Stomach smooth muscle (tissue), 2 donors: ENCODE measurements at regions not wholly inside any gene's neighbourhood (a gene's known extent, or its start where the extent isn't known, plus 50 kb on each side); places are given as distances from the start of the nearest gene placed in this dataset.
"Not testable (repeated sequence)": the region's sequence is repeated elsewhere in the genome, so short reads cannot be mapped to it uniquely, and the experiment has no call there.

ENCODE experiments used
- H3K27ac ChIP-seq: one replicate; pipeline ENCODE4 v1.7.0; 2013; ENCODE audit warnings: mild to moderate bottlenecking, low read length, inconsistent platforms
- H3K27me3 ChIP-seq, 2 donors: one replicate each; pipeline ENCODE4 v1.7.0; 2013; ENCODE audit warnings: low read length in 2 of 2; ENCODE audit not compliant: insufficient read depth in 2 of 2, control insufficient read depth in 1 of 2
- H3K36me3 ChIP-seq, 2 donors: one replicate each; pipeline ENCODE4 v1.7.0; 2013; ENCODE audit warnings: low read length in 2 of 2; ENCODE audit not compliant: control insufficient read depth in 2 of 2, insufficient read depth in 2 of 2
- H3K4me1 ChIP-seq: one replicate; pipeline ENCODE4 v1.7.0; 2013; ENCODE audit warnings: low read length; ENCODE audit not compliant: control insufficient read depth, insufficient read depth
- H3K4me3 ChIP-seq, 2 donors: one replicate each; pipeline ENCODE4 v1.7.0; 2013; ENCODE audit warnings: low read length in 2 of 2
- H3K9ac ChIP-seq, 2 donors: one replicate each; pipeline ENCODE4 v1.7.0; 2013; ENCODE audit warnings: low read length in 2 of 2, mild to moderate bottlenecking in 1 of 2
- H3K9me3 ChIP-seq, 2 donors: one replicate each; pipeline ENCODE4 v1.7.0; 2013; ENCODE audit warnings: low read length in 2 of 2; ENCODE audit not compliant: control insufficient read depth in 2 of 2
- donor health status: healthy.
- donor health status: Pancreatic carcinoma.

DNA sequence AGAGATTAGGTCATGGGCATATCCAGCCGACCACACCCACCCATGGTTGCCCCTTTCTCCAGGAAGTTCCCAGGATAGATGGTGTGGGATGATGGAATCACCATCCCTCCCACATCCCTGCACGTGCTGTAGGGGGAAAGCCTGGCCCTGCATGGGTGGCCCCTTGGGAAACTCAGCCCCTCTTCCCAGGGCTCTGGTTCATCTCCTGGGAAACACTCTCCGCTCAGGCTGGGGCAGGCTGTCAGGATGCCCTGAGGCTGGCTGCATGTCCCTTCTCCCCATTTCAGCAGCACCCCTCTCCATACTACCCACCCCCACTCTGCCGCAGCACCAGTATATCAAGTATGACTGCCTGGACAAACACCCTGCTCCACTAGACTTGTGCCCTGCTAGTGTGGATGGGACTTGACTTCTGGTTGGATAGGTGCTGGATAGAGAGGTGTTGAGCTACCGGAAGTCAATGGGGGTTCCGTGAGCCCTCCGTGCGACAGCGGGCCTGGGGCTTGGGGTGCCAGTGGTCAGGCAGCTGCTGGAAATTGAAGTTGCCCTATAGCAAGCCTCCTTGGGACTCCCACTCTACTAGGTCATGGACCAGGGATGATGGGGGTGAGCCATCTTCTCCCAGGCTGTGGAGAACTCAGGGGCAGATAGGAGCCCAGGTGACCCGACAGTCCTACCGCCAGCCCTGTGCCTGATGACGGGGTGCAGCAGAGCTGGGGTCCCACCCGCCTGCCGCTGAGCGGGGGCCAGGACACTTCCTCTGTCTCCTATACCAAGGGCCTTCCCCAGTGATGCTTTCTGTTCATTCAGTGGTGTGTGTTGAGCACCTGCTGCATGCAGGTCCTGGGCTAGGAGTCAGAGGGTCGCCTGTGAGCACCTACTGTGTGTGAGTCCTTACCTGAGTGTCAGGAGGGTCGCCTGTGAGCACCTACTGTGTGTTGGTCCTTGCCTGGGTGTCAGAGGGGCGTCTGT, 69.4 kb upstream of the COL5A1 start:
- Histone ChIP-seq H3K27ac (no peak overlapping the region), H3K36me3 (no peaks in the 10 kb centered on the region), H3K27me3 (no peaks in the 10 kb centered on the region), H3K4me3 (no peak overlapping the region), H3K9ac (no peak overlapping the region), H3K4me1 (no peaks in the 10 kb centered on the region), H3K9me3 (peaks cover 0 to 3% of the 10 kb centered on the region in 2 donors)

DNA sequence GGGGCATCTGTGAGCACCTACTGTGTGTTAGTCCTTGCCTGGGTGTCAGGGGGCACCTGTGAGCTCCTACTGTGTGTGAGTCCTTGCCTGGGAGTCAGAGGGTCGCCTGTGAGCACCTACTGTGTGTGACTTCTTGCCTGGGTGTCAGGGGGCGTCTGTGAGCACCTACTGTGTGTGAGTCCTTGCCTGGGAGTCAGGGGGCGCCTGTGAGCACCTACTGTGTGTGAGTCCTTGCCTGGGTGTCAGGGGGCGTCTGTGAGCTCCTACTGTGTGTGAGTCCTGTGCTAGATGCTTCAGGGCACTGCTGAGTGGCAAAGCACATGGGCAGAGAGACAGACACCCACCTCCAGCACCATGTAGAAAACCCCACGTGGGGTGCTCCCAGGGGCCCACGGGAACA, 66.9 kb upstream of the COL5A1 start:
- not testable (repeated sequence) for H3K4me1 ChIP-seq, H3K9me3 ChIP-seq, H3K36me3 ChIP-seq, H3K27ac ChIP-seq, H3K27me3 ChIP-seq, H3K4me3 ChIP-seq, H3K9ac ChIP-seq

DNA sequence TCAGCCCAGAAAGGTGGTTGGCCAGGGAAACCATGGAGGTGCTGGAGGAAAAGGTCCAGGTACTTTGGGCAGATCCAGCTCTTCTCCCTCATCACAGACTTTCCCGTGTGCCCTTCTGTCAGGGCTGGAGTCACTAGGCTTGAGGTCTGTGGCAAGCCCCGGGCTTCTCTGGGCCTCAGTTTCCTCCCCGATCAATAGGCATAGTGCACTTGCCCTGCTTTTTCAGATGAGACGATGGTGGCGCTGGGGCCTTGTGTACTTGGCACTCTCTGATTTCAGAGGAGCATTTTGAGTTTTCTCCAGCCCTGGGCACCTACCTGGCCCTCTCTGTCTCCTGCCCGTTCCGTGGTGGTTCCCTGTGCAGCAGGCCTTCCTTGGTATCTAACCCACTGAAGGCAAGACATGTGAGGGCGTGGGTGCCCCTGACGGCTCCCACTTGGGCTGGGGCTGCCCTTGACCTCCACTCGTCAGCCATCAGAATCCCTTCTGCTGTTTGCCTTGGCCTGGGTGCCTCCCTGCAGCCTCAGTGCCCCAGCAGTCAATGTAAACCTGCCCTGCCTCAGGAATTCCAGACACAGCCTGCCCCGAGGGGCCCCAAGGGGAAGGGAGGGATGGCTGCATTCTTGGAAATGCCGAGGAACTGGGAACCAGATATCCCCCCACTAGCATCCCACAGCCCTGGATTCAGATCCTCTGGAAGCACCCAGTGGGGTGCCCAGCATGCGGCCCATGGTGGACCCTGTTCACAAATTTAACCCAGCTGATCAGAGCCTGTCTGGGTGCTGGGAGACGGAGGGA, 66.3 kb upstream of the COL5A1 start:
- no peak overlapping the region for H3K9ac ChIP-seq
- no peaks in the 10 kb centered on the region for H3K36me3 ChIP-seq
- peaks cover 0 to 3% of the 10 kb centered on the region in 2 donors for H3K9me3 ChIP-seq
- H3K27ac ChIP-seq = no peak overlapping the region
- H3K4me1 ChIP-seq = no peaks in the 10 kb centered on the region
- no peak overlapping the region for H3K4me3 ChIP-seq
- H3K27me3 ChIP-seq = peaks cover 0 to 3% of the 10 kb centered on the region in 2 donors

DNA sequence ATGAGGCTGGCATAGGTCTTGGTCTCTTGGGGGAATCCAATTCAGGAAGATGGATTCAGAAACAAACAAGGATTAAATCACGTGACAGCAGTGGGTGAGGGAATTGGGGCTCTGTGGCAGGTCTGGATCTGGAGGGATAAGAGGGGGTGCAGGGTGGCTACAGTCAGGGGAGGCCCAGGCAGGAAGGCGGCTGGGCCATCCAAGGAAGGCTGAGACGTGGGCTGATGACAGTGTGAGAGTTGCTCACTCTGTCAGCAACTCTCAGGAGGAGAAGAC, 65.8 kb upstream of the COL5A1 start:
- Histone ChIP-seq H3K27ac (no peak overlapping the region), H3K36me3 (no peaks in the 10 kb centered on the region), H3K27me3 (peaks cover 0 to 3% of the 10 kb centered on the region in 2 donors), H3K9me3 (peaks cover 0 to 3% of the 10 kb centered on the region in 2 donors), H3K4me1 (no peaks in the 10 kb centered on the region), H3K4me3 (no peak overlapping the region), H3K9ac (no peak overlapping the region)

DNA sequence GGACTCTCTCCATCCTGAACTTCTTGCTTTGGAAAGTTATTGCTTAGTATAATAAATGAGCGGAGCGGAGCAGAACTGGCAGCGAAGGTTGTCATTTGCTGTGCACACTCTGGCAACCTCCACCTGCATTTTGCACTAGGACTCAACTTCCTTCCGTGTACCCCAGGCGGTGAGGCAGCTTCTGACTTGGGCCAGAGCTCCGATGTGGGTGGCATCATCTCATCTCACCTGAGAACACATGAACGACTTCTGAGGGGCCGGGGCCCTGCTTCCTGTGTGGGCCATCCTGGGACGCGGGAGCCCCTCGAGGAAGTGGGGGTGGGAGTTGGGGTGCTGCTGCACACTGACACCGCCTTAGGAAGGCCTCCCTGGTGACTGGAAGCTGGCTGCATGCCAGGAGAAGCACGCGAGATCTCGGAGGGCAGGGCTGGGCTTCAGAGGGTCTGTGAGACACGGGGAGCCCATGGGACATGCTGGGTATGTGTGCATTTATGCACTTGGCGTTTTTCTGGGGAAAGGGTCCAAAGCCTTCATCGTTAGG, 56.5 kb upstream of the COL5A1 start:
- Histone ChIP-seq H3K9ac (no peak overlapping the region), H3K36me3 (no peaks in the 10 kb centered on the region), H3K4me1 (no peaks in the 10 kb centered on the region), H3K4me3 (no peak overlapping the region), H3K9me3 (no peaks in the 10 kb centered on the region), H3K27me3 (no peaks in the 10 kb centered on the region), H3K27ac (no peak overlapping the region)

DNA sequence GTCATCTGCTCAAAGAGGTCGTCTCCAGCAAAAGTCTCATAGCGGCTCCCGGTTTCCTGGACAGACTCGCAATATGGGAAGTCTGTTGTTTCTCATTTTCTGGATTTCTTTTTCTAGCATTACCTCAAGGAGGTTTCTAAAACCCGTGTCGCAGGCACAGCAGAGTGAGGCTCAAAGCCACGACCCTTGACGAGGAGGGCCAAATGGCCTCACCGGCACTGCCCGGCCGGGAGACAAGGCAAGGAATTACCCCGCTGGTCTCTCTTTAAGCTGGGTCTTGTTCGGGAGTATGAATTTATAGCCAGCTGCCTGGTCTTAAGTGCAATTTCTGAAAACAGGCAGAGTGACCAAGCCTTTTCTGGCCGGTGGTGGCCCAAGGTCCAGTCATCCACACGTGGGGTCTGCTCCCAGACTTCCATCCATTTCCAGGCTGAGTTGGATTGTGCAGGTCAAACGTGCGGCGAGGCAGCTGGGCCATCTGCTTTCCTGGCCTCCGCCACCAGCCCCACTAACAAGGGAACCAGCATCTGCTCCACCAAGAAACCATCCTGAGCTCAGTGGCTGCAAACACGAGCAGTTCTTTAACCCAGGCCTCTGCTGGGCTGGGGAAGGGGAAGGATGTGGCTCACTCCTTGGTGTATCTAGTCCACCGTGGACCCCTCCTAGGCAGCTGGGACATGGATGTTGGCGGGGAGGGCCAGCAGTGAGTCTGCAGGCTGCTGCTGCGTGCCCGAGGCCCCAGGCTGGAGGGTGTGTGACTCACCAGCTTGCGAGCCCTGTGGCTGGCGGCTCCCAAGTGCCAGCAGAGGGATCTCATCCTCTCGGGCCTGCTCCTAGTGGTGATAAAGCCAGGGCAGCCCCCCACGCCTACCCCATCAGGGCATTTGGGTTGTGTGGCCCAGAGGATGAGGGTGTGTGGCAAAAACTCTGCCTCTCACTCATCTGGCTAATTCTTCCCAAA, 55.6 kb upstream of the COL5A1 start:
- no peak overlapping the region for H3K4me3 ChIP-seq
- H3K36me3 ChIP-seq = no peaks in the 10 kb centered on the region
- H3K27ac ChIP-seq = no peak overlapping the region
- H3K4me1 ChIP-seq = no peaks in the 10 kb centered on the region
- H3K27me3 ChIP-seq = no peaks in the 10 kb centered on the region
- no peak overlapping the region for H3K9ac ChIP-seq
- H3K9me3 ChIP-seq = no peaks in the 10 kb centered on the region

DNA sequence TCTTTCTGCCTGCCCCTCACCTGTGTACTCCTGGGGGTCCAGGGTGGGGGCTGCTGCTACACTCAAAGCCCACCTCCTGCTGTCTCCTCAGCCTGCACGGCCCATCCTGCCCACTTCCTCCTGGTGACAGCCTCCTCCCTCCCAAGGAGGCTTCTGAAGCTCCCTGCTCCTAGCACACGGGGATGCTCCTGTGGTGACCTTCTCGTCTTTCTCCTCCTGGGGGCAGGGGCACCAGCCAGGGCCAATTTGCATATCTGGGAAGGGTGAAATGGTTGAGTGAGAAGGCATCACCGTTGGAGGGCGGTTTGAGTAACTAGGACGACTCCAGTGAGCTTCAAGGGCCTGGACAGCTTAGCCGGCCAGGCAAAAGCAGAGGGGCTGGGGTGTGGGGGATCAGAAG, 51.9 kb upstream of the COL5A1 start:
- Histone ChIP-seq H3K4me1 (no peaks in the 10 kb centered on the region), H3K36me3 (no peaks in the 10 kb centered on the region), H3K27me3 (no peaks in the 10 kb centered on the region), H3K9ac (no peak overlapping the region), H3K27ac (no peak overlapping the region), H3K9me3 (no peaks in the 10 kb centered on the region), H3K4me3 (no peak overlapping the region)

DNA sequence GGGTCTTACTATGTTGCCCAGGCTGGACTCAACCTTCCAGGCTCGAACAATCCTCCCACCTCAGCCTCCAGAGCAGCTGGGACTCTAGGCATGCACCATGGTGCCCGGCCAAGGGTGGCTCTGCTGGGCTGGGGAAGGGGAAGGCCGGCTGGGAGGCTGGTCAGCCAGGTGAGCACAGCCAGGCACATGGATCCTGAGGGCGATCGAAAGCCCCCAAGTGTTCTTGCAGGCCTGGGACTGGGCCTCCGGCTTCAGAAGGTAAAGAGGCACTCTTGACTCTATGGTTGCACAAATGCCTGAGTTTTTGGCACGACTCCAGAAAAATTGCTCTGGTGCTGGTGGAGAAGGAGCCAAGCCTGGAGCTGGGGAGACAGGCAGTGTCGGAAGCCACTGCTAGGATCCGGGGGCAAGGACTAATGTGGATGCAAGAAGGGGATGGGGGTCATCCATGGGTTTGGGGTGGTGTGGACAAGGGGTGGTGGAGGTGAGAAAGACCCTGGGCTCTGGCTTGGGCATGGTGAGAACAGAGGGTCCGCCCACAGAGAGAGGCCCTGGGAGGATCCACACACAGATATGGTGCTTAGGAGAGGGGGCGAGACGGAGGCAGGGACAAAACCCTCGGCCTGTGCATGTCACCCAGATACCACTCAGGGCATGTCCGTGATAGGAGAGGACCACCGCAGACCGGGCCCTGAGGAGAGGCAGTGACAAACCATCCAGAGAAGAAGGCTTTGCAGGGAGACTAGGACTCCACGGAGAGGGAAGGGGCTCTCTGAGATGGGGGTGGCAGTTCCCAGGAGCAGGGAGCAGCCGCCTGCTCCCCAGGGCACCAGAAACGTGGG, 51.1 kb upstream of the COL5A1 start:
- no peak overlapping the region for H3K27ac ChIP-seq
- no peaks in the 10 kb centered on the region for H3K9me3 ChIP-seq
- no peaks in the 10 kb centered on the region for H3K27me3 ChIP-seq
- no peaks in the 10 kb centered on the region for H3K4me1 ChIP-seq
- H3K9ac ChIP-seq = no peak overlapping the region
- H3K4me3 ChIP-seq = no peak overlapping the region
- no peaks in the 10 kb centered on the region for H3K36me3 ChIP-seq

DNA sequence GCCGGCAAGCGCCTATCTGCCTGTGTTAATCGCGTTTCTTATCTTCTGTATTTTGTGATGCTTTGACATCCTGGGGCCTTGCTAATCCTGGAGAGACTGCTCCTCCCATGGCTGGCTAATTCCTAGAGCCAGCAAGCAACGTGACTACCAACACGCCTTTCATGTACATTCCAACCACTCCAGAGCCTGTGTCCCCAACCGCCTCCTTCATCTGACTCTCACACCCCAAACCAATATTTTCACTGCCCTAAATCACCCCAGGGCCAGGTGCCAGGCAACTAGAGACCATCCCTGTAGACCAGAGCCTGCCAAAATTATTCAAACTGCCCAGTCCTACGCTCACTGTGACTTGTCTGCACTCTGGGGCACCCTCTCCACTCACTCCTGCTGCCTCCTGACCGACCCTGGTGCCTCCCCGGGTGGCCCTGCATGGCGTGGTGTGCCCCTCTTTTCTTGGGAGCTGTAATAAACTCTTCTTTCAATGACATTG, 50.5 kb upstream of the COL5A1 start:
- H3K4me3 ChIP-seq = no peak overlapping the region
- H3K36me3 ChIP-seq = no peaks in the 10 kb centered on the region
- no peaks in the 10 kb centered on the region for H3K4me1 ChIP-seq
- no peaks in the 10 kb centered on the region for H3K27me3 ChIP-seq
- H3K9ac ChIP-seq = no peak overlapping the region
- H3K27ac ChIP-seq = no peak overlapping the region
- H3K9me3 ChIP-seq = no peaks in the 10 kb centered on the region
